ENCODE measurements at regions not wholly inside any gene's neighbourhood (a gene's known extent, or its start where the extent isn't known, plus 50 kb on each side); places are given as distances from the start of the nearest gene placed in this dataset.
"Not testable (repeated sequence)": the region's sequence is repeated elsewhere in the genome, so short reads cannot be mapped to it uniquely, and the experiment has no call there.

- DNase-seq: no peak
Measured at GRCh38 chr5:124973661-124974060, 227.2 kb upstream of the ZNF608 start.

- DNase-seq: no peak
Measured at GRCh38 chr5:124976086-124976485, 229.6 kb upstream of the ZNF608 start.

- DNase-seq: no peak
Measured at GRCh38 chr5:124979251-124979650, 232.8 kb upstream of the ZNF608 start.

- no peak for DNase-seq
Measured at GRCh38 chr5:124980163-124980941, 233.9 kb upstream of the ZNF608 start.

GRCh38 chr5:124981901-124982300, 235.5 kb upstream of the ZNF608 start:
- no peak for DNase-seq

- no peak for DNase-seq
Measured at GRCh38 chr5:124986170-124986569, 239.7 kb upstream of the ZNF608 start.

- DNase-seq: no peak
Measured at GRCh38 chr5:124986667-124987066, 240.2 kb upstream of the ZNF608 start.

- DNase-seq: not testable (repeated sequence)
Measured at GRCh38 chr5:124987786-124988185, 241.3 kb upstream of the ZNF608 start.

- no peak for DNase-seq
Measured at GRCh38 chr5:124990723-124991122, 244.3 kb upstream of the ZNF608 start.

- DNase-seq: no peak
Measured at GRCh38 chr5:124995421-124995820, 249.0 kb upstream of the ZNF608 start.

- DNase-seq: no peak
Measured at GRCh38 chr5:124996023-124996763, 249.8 kb upstream of the ZNF608 start.

GRCh38 chr5:124996764-124997077, 250.3 kb upstream of the ZNF608 start:
- no peak for DNase-seq

- no peak for DNase-seq
Measured at GRCh38 chr5:124997186-124997893, 250.9 kb upstream of the ZNF608 start.

- no peak for DNase-seq
Measured at GRCh38 chr5:124998520-124998919, 252.1 kb upstream of the ZNF608 start.

GRCh38 chr5:125002727-125003598, 256.5 kb upstream of the ZNF608 start:
- no peak for DNase-seq

- no peak for DNase-seq
Measured at GRCh38 chr5:125004009-125004408, 257.6 kb upstream of the ZNF608 start.

- no peak for DNase-seq
Measured at GRCh38 chr5:125005266-125005665, 258.8 kb upstream of the ZNF608 start.

- DNase-seq: no peak
Measured at GRCh38 chr5:125006011-125006685, 259.7 kb upstream of the ZNF608 start.

GRCh38 chr5:125010356-125010755, 263.9 kb upstream of the ZNF608 start:
- no peak for DNase-seq

GRCh38 chr5:125011014-125011413, 264.6 kb upstream of the ZNF608 start:
- no peak for DNase-seq

- DNase-seq: no peak
Measured at GRCh38 chr5:125011419-125011818, 265.0 kb upstream of the ZNF608 start.

- DNase-seq: no peak
Measured at GRCh38 chr5:125011947-125012346, 265.5 kb upstream of the ZNF608 start.

Measured in activated CD4-positive, CD25-positive, alpha-beta regulatory T cell treated with anti-CD3 and anti-CD28 coated beads, Interleukin-2, amount 50 U/mL, for 72 hours (primary cell).